ENCODE measurements at regions not wholly inside any gene's neighbourhood (a gene's known extent, or its start where the extent isn't known, plus 50 kb on each side); places are given as distances from the start of the nearest gene placed in this dataset.

- DNase-seq (ENCODE audit: low read depth in 2 of 2), result peak; percentile 3 to 28
These were observed 61.4 kb upstream of the GPR158 start for GRCh38 chr10:25113191-25114035.

GRCh38 chr10:25114036-25114411, 60.8 kb upstream of the GPR158 start:
- no peak for DNase-seq (ENCODE audit: low read depth in 2 of 2)

- DNase-seq (ENCODE audit: low read depth in 2 of 2), result no peak
These were observed 57.0 kb upstream of the GPR158 start for GRCh38 chr10:25117757-25118156.

GRCh38 chr10:25120188-25120587, 54.6 kb upstream of the GPR158 start:
- DNase-seq (ENCODE audit: low read depth in 2 of 2), result no peak
